LNCAP (cell line): ENCODE measurements at regions not wholly inside any gene's neighbourhood (a gene's known extent, or its start where the extent isn't known, plus 50 kb on each side); places are given as distances from the start of the nearest gene placed in this dataset.

Experiments used
- TF ChIP-seq, protein P1 (sequence below): fragments of 450-650 bp; IDR thresholded peaks from 2 replicates; pipeline ENCODE4 v1.5.1; 2017; ENCODE audit warnings: mild to moderate bottlenecking

- TF ChIP-seq, protein P1, sequence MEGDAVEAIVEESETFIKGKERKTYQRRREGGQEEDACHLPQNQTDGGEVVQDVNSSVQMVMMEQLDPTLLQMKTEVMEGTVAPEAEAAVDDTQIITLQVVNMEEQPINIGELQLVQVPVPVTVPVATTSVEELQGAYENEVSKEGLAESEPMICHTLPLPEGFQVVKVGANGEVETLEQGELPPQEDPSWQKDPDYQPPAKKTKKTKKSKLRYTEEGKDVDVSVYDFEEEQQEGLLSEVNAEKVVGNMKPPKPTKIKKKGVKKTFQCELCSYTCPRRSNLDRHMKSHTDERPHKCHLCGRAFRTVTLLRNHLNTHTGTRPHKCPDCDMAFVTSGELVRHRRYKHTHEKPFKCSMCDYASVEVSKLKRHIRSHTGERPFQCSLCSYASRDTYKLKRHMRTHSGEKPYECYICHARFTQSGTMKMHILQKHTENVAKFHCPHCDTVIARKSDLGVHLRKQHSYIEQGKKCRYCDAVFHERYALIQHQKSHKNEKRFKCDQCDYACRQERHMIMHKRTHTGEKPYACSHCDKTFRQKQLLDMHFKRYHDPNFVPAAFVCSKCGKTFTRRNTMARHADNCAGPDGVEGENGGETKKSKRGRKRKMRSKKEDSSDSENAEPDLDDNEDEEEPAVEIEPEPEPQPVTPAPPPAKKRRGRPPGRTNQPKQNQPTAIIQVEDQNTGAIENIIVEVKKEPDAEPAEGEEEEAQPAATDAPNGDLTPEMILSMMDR = no peak
These were observed 207.5 kb upstream of the ADAMTS9 start for GRCh38 chr3:64895106-64895990.

DNA sequence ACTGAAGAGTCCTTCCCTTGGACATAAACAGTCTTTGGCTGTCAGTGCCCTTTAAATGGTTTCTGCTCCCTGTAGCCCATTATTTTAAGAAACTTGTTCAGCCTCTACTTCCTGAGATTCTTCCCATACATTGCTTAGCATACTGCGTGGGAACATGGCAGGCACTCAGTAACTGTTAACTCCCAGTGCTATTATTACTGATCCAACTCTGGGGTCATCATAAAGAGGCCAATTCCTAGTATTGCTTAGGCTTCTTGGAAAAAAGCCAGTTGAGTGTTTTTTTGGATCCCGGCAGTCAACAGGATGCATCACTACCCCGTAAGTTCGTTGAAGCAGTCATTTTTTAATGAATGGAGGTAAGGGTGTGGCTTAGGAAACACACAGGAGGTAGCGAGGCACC, 206.2 kb upstream of the ADAMTS9 start:
- TF ChIP-seq, protein P1 = no peak

- TF ChIP-seq, protein P1 = no peak
These were observed 205.0 kb upstream of the ADAMTS9 start for GRCh38 chr3:64892671-64893309.

- TF ChIP-seq, protein P1 = no peak
These were observed 203.2 kb upstream of the ADAMTS9 start for GRCh38 chr3:64891021-64891420.

DNA sequence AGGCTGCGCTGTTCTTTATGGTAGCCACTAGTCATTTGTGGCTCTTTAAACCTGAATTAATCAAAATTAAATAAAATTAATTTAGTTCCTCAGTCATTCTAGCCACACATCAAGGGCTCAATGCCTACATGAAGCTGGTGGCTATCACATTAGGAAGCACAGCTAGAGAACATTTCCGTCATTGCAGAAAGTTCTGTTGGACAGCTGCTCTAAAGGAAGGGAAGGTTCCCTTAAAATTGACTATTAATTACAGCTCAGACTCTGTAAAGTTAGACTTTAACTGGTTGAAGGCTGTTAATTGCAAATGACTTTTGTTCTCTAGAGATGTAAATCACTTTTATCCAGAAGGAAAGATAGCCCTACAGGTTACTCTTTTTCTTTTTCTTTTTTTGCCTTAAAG, 202.7 kb upstream of the ADAMTS9 start:
- TF ChIP-seq, protein P1 = no peak

DNA sequence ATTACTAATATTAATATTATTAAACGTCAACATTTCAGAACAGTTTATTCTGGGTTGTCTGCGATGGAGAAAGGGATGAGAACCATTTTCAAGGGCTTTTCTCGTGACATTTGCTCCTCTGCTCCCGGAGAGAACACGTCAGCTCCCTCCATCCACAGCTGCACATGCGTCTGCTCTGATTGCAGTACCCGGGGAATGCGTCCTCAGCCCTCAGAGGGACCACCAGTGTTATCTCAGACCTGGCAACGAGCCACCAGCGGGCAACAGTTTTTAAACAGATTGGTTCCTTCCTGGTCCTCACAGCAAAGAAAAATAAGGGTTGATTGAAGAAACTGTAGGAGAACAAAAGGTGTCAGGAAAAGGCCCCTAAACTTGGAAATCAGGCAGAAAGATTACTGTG, 202.2 kb upstream of the ADAMTS9 start:
- TF ChIP-seq, protein P1 = no peak

DNA sequence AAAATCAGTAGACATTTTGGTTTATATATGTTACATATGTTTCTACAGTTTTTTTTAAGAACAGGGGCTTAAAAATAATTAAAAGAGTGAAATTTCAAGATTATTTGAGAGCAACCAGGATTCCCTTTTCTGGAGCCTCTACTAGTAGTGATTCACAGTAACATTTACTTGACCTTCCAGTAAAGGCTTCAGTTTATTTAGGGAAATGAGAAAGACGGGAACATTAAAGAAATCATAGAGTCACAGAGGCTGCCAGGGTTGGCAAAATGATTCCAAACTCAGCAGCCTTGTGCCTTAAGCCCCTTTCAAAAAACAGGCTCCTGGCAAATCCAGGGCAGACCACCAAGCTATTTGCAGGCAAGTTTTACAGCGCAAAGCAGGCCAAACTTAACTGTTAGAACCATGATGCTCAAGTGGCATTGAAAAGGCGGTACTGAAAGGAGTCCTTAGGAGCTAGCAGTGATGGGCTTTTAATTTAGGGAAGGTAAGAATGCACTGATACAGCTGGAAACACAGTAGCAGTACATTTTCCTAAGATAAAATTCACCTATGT, 201.1 kb upstream of the ADAMTS9 start:
- TF ChIP-seq, protein P1 = no peak
